Ramos (cell line): ENCODE measurements at regions not wholly inside any gene's neighbourhood (a gene's known extent, or its start where the extent isn't known, plus 50 kb on each side); places are given as distances from the start of the nearest gene placed in this dataset.

Experiments used
- in situ Hi-C: fragments of 300-500 bp; cut with MboI; formaldehyde crosslinking; loops from one replicate; pipeline ENCODE4 v1.14.3; 2022; ENCODE audit warnings: low sequenced_read_pairs; ENCODE audit not compliant: unreplicated experiment

GRCh38 chr10:78555128-78555527, 513.6 kb upstream of the ZMIZ1 start:
- in situ Hi-C loops = no loop called here

GRCh38 chr10:78556705-78557432, 511.9 kb upstream of the ZMIZ1 start:
- in situ Hi-C loops = no loop called here

GRCh38 chr10:78557433-78557925, 511.3 kb upstream of the ZMIZ1 start:
- in situ Hi-C loops = no loop called here

- in situ Hi-C loops = no loop called here
Observed at GRCh38 chr10:78559661-78560340, 509.0 kb upstream of the ZMIZ1 start.

GRCh38 chr10:78560341-78560688, 508.5 kb upstream of the ZMIZ1 start:
- in situ Hi-C loops = no loop called here

GRCh38 chr10:78563314-78563713, 505.5 kb upstream of the ZMIZ1 start:
- in situ Hi-C loops = no loop called here

- in situ Hi-C loops = no loop called here
Observed at GRCh38 chr10:78565841-78566240, 502.9 kb upstream of the ZMIZ1 start.

GRCh38 chr10:78566284-78567111, 502.3 kb upstream of the ZMIZ1 start:
- in situ Hi-C loops = no loop called here

- in situ Hi-C loops = no loop called here
Observed at GRCh38 chr10:78567680-78568455, 500.9 kb upstream of the ZMIZ1 start.

GRCh38 chr10:78568620-78569019, 500.1 kb upstream of the ZMIZ1 start:
- in situ Hi-C loops = no loop called here

- in situ Hi-C loops = no loop called here
Observed at GRCh38 chr10:78570633-78571235, 498.0 kb upstream of the ZMIZ1 start.

- in situ Hi-C loops = no loop called here
Observed at GRCh38 chr10:78571286-78571685, 497.5 kb upstream of the ZMIZ1 start.

GRCh38 chr10:78571891-78572290, 496.9 kb upstream of the ZMIZ1 start:
- in situ Hi-C loops = no loop called here

- in situ Hi-C loops = no loop called here
Observed at GRCh38 chr10:78572565-78572964, 496.2 kb upstream of the ZMIZ1 start.

GRCh38 chr10:78574547-78574946, 494.2 kb upstream of the ZMIZ1 start:
- in situ Hi-C loops = no loop called here

- in situ Hi-C loops = no loop called here
Observed at GRCh38 chr10:78575400-78575799, 493.4 kb upstream of the ZMIZ1 start.

GRCh38 chr10:78576276-78576675, 492.5 kb upstream of the ZMIZ1 start:
- in situ Hi-C loops = no loop called here

- in situ Hi-C loops = no loop called here
Observed at GRCh38 chr10:78577712-78578111, 491.1 kb upstream of the ZMIZ1 start.

GRCh38 chr10:78578929-78579328, 489.8 kb upstream of the ZMIZ1 start:
- in situ Hi-C loops = no loop called here

GRCh38 chr10:78579576-78579975, 489.2 kb upstream of the ZMIZ1 start:
- in situ Hi-C loops = no loop called here
